T-helper 1 cell (primary cell): ENCODE measurements at regions not wholly inside any gene's neighbourhood (a gene's known extent, or its start where the extent isn't known, plus 50 kb on each side); places are given as distances from the start of the nearest gene placed in this dataset.
"Not testable (repeated sequence)": the region's sequence is repeated elsewhere in the genome, so short reads cannot be mapped to it uniquely, and the experiment has no call there.

Experiments
- DNase-seq, 5 donors: peaks; one replicate each; pipeline ENCODE4 v3.0.0-alpha.2; 2012 to 2020

GRCh38 chr6:97923249-97923648 lies 640.2 kb upstream of the MMS22L start:
- DNase-seq: no peak

DNA sequence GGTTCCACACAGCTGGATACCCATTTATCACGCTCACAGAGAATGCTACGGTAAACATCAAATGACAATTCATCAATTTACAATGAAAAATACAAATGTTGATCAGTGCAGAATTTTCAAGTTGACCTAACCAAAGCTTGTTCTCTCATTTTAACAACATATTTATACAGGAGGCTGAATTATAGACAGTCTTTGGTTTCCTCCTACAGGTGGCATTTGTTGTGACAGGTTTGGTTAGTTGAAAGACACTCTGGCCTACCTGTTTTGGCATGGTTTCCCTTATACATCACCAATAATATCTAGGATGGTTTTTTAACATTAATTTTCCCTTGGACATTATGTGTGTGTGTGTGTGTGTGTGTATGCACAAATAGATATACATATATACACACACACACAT lies 642.5 kb upstream of the MMS22L start:
- no peak for DNase-seq

- no peak for DNase-seq
Measured at GRCh38 chr6:97939440-97940168, 656.6 kb upstream of the MMS22L start.

DNA sequence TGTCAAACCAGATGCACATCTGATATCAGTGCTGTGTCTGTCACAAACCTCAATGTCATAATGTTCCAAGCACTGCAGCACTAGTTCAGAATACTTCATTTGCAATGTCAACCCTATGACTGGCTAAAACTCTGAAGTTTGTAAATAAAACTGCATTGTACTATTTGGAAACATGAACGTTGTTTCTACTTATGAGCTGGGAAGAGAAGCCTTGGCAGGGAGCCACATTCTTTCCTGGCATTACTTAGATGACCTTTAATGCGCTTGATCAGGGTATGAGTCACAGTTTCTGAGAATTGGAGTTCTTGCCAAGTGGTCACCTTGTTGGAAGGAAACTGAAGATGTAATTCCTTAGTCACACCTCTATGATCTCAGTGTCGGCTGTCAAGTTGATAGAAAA lies 664.8 kb upstream of the MMS22L start:
- no peak for DNase-seq

GRCh38 chr6:97958134-97958533 lies 675.1 kb upstream of the MMS22L start:
- no peak for DNase-seq

DNA sequence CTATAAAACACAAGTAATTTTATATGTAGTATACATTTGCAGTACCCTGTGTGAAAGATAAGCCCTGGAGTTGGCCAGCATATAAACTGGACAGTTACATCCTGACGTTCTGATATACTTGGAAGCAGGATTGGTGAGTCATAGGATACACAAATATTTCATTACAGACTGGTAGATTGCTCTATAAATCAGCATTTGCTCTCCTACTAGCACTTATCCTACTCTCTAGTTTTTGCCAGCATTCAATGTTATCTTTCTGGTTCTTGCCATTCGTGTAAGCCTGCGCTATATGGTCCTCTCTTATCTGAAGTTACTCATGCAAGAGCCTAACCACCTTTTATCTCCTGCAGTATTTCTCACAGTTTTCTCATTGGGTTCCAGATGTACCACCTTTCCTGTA lies 680.2 kb upstream of the MMS22L start:
- no peak for DNase-seq

- no peak for DNase-seq
Measured at GRCh38 chr6:97969065-97969464, 686.0 kb upstream of the MMS22L start.

GRCh38 chr6:97977084-97977483 lies 694.1 kb upstream of the MMS22L start:
- DNase-seq: no peak

GRCh38 chr6:97978855-97979271 lies 695.8 kb upstream of the MMS22L start:
- no peak for DNase-seq

- DNase-seq: not testable (repeated sequence)
Measured at GRCh38 chr6:97979285-97979684, 696.3 kb upstream of the MMS22L start.

- DNase-seq: no peak
Measured at GRCh38 chr6:97989451-97989850, 706.4 kb upstream of the MMS22L start.

GRCh38 chr6:97995158-97995557 lies 712.1 kb upstream of the MMS22L start:
- no peak for DNase-seq

- DNase-seq: no peak
Measured at GRCh38 chr6:98002678-98003077, 719.7 kb upstream of the MMS22L start.

DNA sequence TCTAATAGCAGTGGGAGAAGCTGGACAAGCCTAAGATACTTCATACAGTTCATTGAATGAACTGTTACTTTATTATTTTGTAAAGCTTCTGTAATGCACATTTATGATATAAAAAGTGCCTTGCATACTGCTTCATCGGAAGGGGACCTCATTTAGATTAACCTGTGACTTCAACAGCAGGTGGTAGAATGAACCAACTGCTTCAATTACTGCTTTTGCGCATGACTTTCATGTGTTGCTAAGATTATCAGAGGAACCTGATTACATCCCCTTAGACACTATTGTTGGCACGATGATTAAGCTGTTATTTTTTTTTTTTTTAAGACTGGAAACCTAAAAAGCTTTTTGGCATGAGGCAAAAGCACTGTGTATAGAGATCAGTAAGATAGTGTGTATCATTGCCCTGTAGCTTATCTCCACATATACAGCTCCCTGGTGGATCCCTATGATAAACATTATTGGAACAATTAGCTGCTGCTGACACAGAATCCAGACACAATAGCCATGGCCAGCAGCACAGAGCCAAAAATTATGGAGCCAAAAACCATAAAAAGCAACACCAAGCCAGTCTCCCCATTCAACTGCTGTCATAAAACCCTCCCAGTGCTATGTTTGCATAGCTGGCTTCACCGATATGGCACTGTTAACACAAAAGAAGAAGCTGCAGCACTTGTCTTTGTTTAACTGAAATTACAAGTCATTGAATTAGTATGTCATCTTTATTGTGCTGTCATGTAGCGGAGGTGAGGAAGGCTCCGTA lies 731.6 kb upstream of the MMS22L start:
- no peak for DNase-seq

DNA sequence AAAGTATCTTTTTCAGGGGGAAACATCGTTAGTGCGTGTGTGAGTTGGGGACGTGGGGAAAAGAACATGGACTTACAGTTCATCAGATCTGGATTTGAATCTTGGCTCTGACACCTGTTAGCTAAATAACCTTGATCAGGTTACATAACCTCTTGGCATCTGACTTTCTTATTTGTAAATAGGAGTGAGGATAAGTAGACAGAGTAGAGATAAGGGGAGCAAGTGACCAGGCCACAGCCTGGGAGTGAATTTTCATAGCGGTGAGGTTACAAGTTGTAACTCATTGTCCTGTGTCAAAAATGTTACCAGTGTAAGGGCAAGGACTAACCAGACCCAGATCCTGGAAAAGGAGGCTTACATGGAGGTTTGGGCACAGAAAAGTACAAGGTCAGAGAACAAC lies 733.5 kb upstream of the MMS22L start:
- no peak for DNase-seq

DNA sequence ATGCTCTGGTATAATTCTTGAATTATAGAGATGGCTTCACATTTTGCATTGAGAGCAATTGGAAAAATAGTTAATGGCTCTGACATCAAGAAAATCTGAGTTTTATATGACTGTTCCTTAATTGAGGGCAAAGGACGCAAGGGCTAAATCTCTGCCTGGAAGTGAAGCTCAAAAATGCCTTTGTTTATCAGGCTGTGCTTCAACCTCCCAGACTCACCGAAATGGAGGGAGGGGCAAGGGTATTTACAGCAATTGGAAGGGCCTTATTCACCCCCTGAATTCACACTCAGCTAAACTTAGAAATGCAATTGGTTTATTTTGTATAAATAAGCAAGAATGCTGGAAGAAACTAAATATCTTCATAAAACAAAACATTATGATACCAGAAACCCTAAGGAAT lies 737.2 kb upstream of the MMS22L start:
- DNase-seq: no peak

DNA sequence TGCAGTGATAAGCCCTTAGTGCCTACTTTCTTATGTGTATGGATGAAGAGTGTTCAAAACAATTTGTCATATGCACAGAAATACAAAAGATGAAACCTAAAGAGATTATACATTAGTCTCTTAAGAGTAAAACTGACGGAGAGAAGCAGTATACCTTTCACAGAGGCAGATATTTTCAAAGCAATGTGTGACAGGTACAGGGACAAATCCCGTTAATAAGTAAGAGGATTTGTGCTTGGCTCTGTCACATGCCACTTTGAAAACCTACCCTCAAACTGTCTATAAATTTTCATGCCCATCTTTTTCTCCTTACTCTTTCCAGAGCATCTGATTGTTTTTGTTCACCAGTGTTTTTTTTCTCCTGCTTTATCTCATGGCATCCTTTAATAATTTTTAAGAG lies 741.3 kb upstream of the MMS22L start:
- no peak for DNase-seq

DNA sequence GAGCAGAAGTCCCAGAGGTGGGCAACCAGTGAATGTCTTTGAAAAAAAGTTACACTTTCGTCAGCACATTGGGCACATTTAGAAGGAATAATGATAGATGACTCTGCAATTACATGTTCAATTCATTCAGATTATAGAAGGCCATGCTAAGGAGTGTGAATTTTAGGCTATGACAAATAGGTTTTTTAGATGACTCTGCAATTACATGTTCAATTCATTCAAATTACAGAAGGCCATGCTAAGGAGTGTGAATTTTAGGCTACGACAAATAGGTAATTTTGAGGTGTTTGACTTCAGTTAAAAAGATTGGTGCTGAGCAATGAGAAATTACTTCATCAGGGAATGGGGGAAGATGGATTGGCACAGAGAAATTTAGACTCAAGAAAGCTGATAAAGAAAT lies 744.9 kb upstream of the MMS22L start:
- DNase-seq: no peak

DNA sequence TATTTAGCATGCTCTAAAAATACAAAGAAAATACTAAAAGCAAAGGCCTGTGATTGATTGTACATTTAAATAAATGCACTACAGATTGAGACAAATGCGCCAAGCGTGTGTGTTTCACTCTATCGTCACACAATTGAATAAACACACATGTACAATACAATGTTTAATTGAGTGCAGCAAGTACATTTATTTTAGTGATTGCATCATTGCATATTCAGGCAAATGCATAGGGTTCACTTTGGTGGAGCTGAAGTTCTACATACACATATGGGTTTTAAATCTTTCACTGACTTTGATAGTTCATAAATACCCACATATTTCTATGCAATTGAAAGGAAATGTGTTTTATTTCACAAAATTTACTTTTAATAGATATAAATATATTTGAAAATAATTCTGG lies 750.6 kb upstream of the MMS22L start:
- DNase-seq: no peak

DNA sequence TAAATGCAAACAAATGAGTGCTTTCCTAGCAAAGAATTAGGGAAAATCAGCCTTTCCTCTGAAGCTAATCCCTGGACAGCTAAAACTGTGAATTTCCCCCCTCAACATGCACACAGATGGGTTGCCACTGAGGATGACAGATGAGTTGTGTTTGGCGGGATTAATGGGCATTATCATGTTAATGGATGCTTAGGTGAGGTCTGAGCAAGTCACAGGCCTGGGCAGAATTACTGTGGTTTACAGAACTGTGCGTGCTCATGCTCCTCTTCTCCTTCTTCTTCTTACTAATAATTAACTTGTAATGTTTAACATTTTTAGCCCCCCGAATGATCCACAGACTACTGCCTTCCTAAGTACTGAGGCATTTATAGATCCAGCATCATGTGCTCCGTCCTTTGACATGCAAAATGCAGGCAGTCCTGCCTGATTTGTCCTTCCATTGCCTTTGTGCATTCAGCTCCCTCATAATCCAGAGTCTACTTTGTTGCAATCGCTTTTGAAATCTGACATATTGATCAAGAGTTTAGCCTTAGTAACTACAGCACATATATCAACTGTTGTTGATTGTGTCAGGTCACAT lies 753.4 kb upstream of the MMS22L start:
- DNase-seq: no peak

DNA sequence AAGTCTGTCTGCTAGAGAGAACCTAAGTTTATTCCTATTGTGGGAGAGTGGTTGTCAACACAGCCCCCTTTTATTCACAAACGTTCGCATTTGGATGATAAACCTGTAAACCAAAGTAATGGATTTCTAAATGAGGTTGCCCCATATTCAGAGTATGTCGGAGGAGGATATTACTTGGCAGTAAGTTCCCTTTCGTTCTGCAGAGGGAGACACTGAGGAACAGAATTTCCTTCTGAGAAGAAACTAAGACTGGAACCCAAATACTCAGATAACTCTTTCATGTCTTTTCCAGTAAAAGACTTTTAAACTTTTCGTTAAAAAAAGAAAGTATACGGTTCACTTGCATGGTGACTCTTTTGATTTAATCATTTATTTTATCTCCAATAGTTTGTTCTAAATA lies 754.6 kb upstream of the MMS22L start:
- no peak for DNase-seq

DNA sequence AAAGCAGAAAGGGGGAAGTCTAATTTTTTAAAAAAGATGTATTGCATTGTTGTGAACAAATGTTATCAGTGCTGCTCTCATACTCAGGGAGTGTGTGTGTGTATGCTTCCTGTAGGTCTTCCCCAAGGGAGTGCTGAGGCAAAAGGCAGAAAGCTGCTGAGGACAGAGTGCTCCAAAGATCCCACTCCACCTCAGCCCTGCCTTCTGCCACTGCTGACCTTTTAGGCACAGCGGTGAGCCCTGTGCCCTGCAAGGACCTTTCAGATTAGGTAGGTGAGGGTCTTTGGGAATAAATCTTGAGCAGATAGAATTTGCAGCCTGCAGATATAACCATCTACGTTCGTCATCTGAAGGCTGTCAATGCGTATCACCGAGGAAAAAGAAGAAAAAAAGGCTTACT lies 756.4 kb upstream of the MMS22L start:
- no peak for DNase-seq

DNA sequence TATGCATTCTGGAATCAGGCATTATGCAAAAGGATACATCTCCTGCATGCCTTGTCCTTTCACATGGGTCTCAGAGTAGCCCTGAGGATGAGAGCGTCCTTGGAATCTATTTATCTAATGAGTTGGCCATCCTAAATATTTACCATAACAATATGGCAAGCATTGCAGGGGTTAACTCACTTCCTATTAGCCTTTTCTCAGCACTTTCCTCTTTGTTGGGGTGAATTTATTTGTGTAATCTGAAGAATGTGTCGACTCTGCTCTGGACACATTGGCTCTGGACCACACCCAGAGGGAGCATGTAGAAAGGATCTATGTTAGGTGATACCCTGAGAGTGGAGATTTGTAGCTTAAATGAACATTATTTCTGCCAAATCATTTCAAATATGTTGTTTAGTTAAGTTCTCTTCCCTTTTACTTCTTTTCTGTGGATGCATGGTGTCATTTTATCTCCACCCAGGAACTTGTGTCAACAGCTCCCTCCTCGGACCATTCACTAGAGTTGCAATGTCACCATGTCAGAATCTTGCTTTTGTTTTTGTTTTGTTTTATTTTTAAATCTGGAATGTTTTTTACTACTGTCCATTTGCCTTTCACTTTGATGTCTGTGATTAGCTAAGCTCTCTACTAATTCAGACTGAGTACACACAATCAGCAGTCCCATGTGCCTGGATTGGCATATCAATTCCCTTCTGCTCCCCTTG lies 757.0 kb upstream of the MMS22L start:
- no peak for DNase-seq

DNA sequence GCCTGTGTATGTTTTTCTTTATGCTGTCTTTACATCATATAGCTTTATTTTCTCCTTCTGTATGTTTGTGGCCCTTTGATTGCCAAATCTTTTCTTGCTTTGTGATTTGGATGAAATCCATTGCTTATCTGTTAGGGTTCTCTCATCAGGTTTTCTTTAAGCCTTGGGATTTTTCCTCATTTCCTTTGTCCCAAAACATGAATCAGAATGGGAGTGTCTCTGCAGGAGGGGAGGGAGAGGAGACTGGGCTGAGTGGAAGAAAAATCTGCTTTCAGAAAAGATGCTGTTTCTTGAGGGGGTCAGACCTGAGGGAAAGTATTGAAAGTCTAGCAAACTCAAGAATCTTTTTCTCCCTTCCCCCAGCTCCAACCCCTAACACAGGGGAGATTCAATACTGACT lies 758.0 kb upstream of the MMS22L start:
- DNase-seq: no peak
